GM18499 (cell line): ENCODE measurements at regions not wholly inside any gene's neighbourhood (a gene's known extent, or its start where the extent isn't known, plus 50 kb on each side); places are given as distances from the start of the nearest gene placed in this dataset.
"Not testable (repeated sequence)": the region's sequence is repeated elsewhere in the genome, so short reads cannot be mapped to it uniquely, and the experiment has no call there.

ENCODE experiments used
- ATAC-seq: cut with Tn5 transposase; IDR thresholded peaks from one replicate; pipeline ENCODE4 v1.9.1; 2021; ENCODE audit warnings: moderate number of reproducible peaks; ENCODE audit not compliant: insufficient read depth, unreplicated experiment

- no peak for ATAC-seq
These were observed 189.7 kb upstream of the TMEM45B start for GRCh38 chr11:129625930-129626329.

DNA sequence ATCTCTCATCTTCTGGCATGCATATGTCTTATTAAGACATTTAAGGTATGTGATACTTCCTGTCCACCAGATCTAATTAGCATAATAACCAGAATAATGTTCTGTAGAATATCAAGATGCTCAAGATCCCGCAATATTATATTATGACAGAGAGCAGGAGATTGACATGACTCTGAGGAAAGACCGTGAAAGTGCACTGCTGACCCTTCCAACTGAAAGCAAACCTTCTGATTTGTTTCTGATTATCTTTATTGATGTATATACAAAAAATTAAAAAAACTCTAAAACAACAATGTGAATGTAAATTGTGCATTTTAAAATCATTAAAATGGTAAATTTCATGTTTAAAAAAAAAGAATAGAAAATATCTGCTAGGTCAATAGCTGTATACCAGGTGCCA lies 184.4 kb upstream of the TMEM45B start:
- no peak for ATAC-seq

- ATAC-seq = no peak
These were observed 178.7 kb upstream of the TMEM45B start for GRCh38 chr11:129636926-129637325.

DNA sequence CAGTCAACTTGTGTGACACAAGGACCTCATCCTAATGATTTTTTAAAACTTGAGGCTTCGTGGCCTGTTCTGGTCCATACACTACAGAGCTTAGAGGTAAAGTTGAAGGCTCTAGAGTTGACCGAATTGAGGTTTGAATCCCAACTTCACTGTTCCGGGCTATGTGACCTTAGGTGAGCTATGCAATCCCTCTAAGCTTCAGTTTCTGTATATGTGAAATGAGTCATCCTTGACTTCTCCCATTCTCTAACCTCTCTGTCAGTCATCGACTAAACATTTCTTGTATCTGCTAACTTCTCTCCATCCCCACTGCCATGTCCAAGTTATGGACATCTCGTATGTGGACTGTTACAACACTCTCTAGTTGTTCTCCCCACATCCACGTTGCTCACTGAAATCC lies 178.2 kb upstream of the TMEM45B start:
- no peak for ATAC-seq

GRCh38 chr11:129637983-129638776 lies 177.5 kb upstream of the TMEM45B start:
- no peak for ATAC-seq

DNA sequence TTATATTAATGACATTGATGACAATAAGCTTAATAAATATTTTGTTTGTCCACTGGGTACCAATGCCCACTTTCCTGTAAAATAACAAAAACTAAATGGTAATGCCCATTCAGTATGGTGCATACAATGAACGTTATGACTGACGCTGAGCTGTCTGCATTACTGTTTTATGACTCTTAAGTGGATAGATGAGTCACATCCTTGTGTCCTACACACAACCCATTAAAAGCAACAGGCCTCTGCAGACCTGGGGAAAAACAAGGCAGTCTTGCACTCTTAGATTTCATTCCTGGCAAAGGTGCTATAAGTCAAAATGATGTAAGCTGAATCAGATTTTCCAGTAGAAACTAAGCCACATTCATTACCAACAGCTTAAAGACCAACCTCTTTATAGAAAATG lies 176.3 kb upstream of the TMEM45B start:
- no peak for ATAC-seq

GRCh38 chr11:129640671-129641070 lies 175.0 kb upstream of the TMEM45B start:
- no peak for ATAC-seq

- no peak for ATAC-seq
These were observed 172.5 kb upstream of the TMEM45B start for GRCh38 chr11:129643031-129643721.

- no peak for ATAC-seq
These were observed 171.3 kb upstream of the TMEM45B start for GRCh38 chr11:129644326-129644725.

- ATAC-seq = no peak
These were observed 169.7 kb upstream of the TMEM45B start for GRCh38 chr11:129645943-129646342.

- ATAC-seq = not testable (repeated sequence)
These were observed 165.6 kb upstream of the TMEM45B start for GRCh38 chr11:129650044-129650443.

DNA sequence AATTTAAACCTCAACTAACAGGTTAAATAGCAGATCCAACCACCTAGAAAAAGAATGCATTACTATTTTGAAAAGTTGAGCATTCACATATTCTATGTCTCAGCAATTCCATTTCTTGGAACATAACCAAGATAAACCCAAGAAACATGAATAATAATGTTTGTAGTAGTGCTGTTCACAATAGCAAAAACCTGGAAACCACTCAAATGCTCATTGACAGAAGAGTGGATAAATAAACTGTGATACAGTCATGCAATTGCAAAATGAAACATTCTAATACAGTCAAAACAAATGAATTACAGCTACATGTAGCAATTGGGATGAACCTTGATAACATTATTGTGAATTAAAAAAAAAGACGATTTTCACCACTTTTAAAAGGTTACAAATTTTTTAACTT lies 162.8 kb upstream of the TMEM45B start:
- no peak for ATAC-seq

DNA sequence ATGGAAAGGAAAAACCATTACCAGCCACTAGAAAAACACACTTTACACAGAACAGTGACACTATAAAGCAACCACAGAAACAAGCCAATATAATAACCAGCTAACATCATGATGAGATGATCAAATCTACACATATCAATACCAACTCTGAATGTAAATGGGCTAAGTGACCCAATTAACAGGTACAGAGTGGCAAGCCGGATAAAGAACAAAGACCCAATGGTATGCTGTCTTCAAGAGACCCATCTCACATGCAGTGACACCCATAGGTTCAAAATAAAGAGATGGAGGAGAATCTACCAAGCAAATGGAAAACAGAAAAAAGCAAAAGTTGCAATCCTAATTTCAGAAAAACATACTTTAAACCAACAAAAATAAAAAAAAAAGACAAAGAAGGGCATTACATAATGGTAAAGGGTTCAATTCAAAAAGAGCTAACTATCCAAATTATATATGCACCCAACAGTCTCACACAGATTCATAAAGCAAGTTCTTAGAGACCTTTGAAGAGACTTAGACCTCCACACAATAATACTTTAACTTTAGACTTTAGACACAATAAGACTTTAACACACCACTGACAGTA lies 160.3 kb upstream of the TMEM45B start:
- no peak for ATAC-seq

DNA sequence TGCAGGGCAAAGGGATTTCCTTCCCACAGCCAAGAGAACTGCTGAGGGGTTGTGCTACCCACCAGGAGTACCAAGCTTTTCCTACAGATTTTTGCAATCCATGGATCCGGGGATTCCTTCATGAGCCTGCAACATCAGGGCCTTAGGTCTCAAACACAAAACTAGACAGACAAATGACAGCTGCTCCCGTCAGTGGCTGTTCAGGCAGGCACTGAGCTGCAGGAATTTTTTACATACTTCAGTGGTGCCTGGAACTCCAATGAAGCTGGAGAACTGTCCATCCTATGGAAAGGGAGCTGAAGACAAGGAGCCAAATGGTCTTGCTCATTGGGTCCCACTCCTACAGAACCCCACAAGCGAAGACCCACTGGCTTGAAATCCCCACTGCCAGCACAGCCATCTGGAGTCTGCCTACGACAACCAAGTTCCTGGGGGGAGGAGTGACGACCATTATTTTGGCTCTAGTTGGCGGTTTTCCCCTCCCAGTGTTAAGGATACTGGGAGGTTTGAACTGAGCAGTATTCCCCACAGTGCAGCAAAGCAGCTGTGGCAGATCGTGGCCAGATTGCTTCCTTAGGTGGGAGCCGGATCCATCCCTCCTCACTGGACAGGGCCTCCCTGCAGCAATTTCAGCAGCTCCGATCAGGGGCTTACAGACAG lies 157.7 kb upstream of the TMEM45B start:
- ATAC-seq = no peak

DNA sequence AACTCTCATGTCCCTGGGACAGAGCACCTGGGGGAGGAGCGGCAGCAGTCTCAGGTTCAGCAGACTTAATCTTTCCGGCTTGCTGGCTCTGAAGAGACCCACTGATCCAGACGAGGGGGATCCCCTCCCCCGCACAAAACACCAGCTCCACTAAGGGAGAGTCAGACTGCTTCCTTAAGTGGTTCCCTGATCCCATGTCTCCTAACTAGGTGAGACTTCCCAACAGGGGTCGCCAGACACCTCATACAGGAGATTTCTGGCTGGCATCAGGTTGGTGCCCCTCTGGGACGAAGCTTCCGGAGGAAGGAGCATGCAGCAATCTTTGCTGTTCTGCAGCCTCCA lies 157.2 kb upstream of the TMEM45B start:
- ATAC-seq = no peak

- ATAC-seq = no peak
These were observed 134.7 kb upstream of the TMEM45B start for GRCh38 chr11:129680907-129681306.

DNA sequence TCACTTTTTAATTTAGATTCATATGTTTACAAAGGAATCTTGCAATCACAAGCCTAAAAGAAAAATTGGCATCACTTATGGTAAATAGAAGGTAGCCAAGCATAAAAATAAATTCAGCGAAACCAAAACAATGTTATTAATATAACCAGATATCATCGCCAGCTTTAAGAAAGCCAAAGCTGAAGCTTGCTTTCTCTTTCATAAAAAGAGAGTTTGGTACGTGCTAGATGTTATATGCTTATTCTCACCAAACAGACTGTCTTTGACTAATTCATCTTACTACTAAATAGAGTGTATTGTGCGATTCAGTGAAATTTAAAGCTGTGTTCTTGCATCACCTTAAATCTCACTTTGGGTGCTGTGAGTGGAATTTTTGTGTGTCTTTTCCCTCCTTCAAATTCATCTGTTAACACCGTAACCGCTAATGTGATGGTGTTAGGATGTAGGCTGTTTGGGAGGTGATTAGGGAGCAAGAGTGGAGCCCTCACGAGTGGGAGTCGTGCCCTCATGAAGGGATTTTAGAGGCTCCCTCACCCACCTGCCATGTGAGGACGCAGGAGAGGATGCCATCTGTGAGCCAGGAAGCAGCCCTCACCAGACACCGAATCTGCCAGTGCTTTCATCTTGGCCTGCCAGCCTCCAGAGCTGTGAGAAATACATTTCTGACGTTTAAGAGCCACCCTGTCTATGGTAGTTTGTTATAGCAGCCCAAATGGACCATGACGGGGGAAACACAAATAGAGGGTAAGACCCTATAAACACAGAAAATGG lies 134.1 kb upstream of the TMEM45B start:
- no peak for ATAC-seq

DNA sequence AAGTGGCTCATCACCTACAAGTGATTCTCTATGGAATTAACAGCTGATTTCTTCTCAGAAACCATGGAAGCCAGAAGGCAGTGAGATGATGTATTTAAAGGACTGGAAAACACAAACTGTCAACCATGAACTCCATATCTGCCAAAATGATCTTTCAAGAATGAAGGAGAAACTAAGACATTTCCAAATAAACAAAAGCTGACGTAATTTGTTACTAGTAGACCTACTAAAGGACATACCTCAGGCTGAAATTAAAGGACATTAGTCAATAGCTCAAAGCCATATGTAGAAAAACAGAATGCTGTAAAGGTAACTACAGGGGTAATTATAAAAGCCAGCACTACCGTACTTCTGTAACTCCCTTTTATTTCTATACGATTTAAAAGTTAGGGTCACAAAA lies 129.4 kb upstream of the TMEM45B start:
- no peak for ATAC-seq

DNA sequence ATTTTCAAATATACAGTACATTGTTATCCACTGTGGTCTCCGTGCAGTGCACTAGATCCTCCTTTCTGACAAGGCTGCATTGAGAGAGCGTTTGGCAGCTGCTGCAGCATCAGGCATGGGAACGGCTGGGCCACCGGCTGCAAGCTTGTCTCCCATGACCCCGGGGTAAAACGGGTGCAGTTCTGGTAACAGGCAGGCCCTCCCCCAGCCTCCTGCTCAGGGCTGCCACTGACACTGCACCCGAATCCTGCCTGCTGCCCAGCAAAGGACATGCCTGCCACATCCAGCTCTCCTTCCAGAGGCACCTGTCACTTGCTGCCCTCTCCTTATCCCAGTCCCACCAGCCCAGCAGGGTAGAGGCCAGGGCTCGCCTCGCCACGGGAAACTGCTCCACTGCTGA lies 124.5 kb upstream of the TMEM45B start:
- ATAC-seq = no peak

DNA sequence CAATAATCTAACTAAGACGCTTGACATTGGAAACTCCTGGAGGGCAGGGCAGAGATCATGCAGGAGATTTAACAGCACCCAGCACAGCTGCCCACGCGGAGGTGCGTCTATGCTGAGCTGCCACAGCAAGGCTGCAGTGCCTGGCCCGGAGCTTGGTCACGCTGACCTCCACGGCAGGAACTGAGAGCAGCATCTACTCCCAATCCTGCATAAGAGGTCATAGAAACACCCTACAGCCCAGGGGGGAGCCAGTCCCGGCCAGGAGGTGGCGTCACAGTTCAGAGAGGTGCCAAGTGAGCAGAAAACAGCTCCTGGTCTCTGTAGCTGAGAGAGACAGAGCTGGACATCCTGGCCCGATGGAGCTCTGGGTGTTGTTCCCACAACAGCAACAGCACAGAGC lies 121.1 kb upstream of the TMEM45B start:
- ATAC-seq = no peak
